ENCODE measurements at regions not wholly inside any gene's neighbourhood (a gene's known extent, or its start where the extent isn't known, plus 50 kb on each side); places are given as distances from the start of the nearest gene placed in this dataset.

DNA sequence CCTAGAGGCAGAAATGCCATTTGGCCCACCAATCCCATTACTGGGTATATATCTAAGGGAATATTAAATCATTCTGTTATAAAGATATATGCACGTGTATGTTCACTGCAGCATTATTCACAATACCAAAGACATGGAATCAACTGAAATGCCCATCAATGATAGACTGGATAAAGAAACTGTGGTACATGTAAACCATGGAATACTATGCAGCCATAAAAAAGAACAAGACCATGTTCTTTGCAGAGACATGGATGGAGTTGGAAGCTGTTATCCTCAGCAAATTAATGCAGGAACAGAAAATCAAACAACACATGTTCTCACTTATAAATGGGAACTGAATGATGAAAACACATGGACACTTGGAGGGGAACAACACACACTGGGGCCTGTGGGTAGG, 458.4 kb downstream of the CD83 start:
- no peak overlapping the region for H3K9ac ChIP-seq (ENCODE audit: low read length)
- no peak overlapping the region for H3K27ac ChIP-seq (ENCODE audit: low read length)
- H3K27me3 ChIP-seq (ENCODE audit: control insufficient read depth, insufficient read depth, low read length): no peaks in the 10 kb centered on the region
- H3K4me3 ChIP-seq (ENCODE audit: low read length): no peak overlapping the region
- H3K36me3 ChIP-seq (ENCODE audit: control insufficient read depth, low read depth, low read length): no peaks in the 10 kb centered on the region
- H3K4me1 ChIP-seq (ENCODE audit: control insufficient read depth, low read depth, low read length): no peaks in the 10 kb centered on the region
- H3K9me3 ChIP-seq (ENCODE audit: control insufficient read depth, low read depth, low read length): no peaks in the 10 kb centered on the region

DNA sequence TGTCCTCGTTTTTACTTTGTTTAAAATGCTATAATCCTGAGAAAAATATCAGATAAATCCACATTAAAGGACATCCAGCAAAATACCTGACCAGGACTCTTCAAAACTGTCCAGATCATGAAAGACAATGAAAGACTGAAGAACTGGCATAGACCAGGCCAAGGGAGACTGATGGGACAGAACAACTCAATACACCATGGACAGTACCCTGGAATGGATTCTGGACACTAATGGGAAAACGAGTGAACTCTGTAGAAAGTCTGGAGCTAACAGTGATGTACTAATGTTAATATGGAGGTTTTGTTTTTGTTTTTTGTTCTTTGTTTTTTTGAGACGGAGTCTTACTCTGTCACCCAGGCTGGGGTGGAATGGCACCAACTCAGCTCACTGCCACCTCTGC, 461.4 kb downstream of the CD83 start:
- Histone ChIP-seq H3K27ac (ENCODE audit: low read length) (no peak overlapping the region), H3K9ac (ENCODE audit: low read length) (no peak overlapping the region), H3K27me3 (ENCODE audit: control insufficient read depth, insufficient read depth, low read length) (no peaks in the 10 kb centered on the region), H3K36me3 (ENCODE audit: control insufficient read depth, low read depth, low read length) (no peaks in the 10 kb centered on the region), H3K4me1 (ENCODE audit: control insufficient read depth, low read depth, low read length) (no peaks in the 10 kb centered on the region), H3K4me3 (ENCODE audit: low read length) (no peak overlapping the region), H3K9me3 (ENCODE audit: control insufficient read depth, low read depth, low read length) (no peaks in the 10 kb centered on the region)

DNA sequence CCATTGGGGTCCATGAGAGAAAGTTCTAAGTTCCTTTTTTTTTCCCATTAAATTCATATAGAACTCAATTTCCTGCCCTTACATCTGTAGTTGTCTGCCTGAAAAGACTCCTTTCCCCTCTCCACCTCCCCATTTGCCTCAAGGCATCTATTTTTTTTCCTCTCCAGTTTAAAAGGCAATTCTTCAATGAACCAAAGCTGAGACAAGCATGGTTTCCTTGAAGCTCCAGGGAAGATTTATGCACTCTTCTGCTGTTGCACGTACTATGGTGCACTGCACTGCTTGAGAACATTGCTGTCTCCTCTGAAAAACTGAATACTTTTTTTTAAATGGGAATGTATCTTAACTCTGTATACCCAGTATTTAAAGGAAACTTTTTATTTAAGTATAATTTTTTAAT, 465.2 kb downstream of the CD83 start:
- H3K36me3 ChIP-seq (ENCODE audit: control insufficient read depth, low read depth, low read length): no peaks in the 10 kb centered on the region
- H3K4me1 ChIP-seq (ENCODE audit: control insufficient read depth, low read depth, low read length): no peaks in the 10 kb centered on the region
- no peaks in the 10 kb centered on the region for H3K9me3 ChIP-seq (ENCODE audit: control insufficient read depth, low read depth, low read length)
- H3K9ac ChIP-seq (ENCODE audit: low read length): no peak overlapping the region
- no peak overlapping the region for H3K27ac ChIP-seq (ENCODE audit: low read length)
- H3K4me3 ChIP-seq (ENCODE audit: low read length): no peak overlapping the region
- H3K27me3 ChIP-seq (ENCODE audit: control insufficient read depth, insufficient read depth, low read length): no peaks in the 10 kb centered on the region

- Histone ChIP-seq H3K9me3 (ENCODE audit: control insufficient read depth, low read depth, low read length) (no peaks in the 10 kb centered on the region), H3K4me1 (ENCODE audit: control insufficient read depth, low read depth, low read length) (no peaks in the 10 kb centered on the region), H3K9ac (ENCODE audit: low read length) (no peak overlapping the region), H3K4me3 (ENCODE audit: low read length) (no peak overlapping the region), H3K27me3 (ENCODE audit: control insufficient read depth, insufficient read depth, low read length) (no peaks in the 10 kb centered on the region), H3K36me3 (ENCODE audit: control insufficient read depth, low read depth, low read length) (no peaks in the 10 kb centered on the region), H3K27ac (ENCODE audit: low read length) (no peak overlapping the region)
Observed at GRCh38 chr6:14583826-14584225, 466.3 kb downstream of the CD83 start.

DNA sequence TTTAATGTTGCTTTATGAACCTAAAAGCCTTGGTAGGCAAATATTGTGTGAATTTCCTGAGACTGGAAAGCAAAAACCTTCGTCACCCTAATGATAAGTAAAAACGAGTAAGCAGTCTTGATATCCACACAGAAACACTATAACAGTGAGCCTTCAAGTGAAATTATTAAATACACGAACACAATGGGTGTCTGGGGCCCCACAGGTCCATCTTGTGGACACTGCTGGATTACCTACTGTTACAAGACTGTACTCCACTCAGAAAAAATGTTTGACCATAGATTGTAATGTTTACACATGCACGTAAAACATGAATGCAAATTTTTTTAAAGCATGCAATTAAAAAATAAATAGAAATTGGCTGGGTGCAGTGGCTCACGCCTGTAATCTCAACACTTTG, 466.9 kb downstream of the CD83 start:
- Histone ChIP-seq H3K4me3 (ENCODE audit: low read length) (no peak overlapping the region), H3K9ac (ENCODE audit: low read length) (no peak overlapping the region), H3K9me3 (ENCODE audit: control insufficient read depth, low read depth, low read length) (no peaks in the 10 kb centered on the region), H3K36me3 (ENCODE audit: control insufficient read depth, low read depth, low read length) (no peaks in the 10 kb centered on the region), H3K4me1 (ENCODE audit: control insufficient read depth, low read depth, low read length) (no peaks in the 10 kb centered on the region), H3K27me3 (ENCODE audit: control insufficient read depth, insufficient read depth, low read length) (no peaks in the 10 kb centered on the region), H3K27ac (ENCODE audit: low read length) (no peak overlapping the region)

- H3K27me3 ChIP-seq (ENCODE audit: control insufficient read depth, insufficient read depth, low read length): no peaks in the 10 kb centered on the region
- no peak overlapping the region for H3K4me3 ChIP-seq (ENCODE audit: low read length)
- no peaks in the 10 kb centered on the region for H3K36me3 ChIP-seq (ENCODE audit: control insufficient read depth, low read depth, low read length)
- no peaks in the 10 kb centered on the region for H3K4me1 ChIP-seq (ENCODE audit: control insufficient read depth, low read depth, low read length)
- no peak overlapping the region for H3K9ac ChIP-seq (ENCODE audit: low read length)
- H3K9me3 ChIP-seq (ENCODE audit: control insufficient read depth, low read depth, low read length): no peaks in the 10 kb centered on the region
- H3K27ac ChIP-seq (ENCODE audit: low read length): no peak overlapping the region
Observed at GRCh38 chr6:14585689-14586088, 468.1 kb downstream of the CD83 start.

DNA sequence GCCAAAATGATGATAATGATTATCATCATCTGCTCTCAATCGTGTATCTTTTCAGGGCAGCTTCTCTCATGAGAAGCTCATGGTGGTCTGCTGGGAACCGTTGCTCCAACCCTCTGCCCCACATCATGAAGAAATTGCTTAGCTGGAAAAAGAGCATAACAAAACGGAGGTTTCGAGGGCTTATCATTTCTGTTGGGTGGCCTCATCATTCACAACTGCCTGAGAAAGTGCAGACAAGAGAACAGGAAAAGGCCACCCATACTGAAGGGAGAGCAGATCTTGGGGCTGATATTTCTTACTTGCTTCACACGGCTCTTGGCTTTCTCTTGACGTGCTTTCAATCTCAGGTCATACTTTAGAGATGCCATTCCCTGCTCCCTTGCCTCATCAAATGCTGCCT, 471.6 kb downstream of the CD83 start:
- no peak overlapping the region for H3K9ac ChIP-seq (ENCODE audit: low read length)
- no peaks in the 10 kb centered on the region for H3K4me1 ChIP-seq (ENCODE audit: control insufficient read depth, low read depth, low read length)
- H3K4me3 ChIP-seq (ENCODE audit: low read length): no peak overlapping the region
- H3K27me3 ChIP-seq (ENCODE audit: control insufficient read depth, insufficient read depth, low read length): no peaks in the 10 kb centered on the region
- no peaks in the 10 kb centered on the region for H3K9me3 ChIP-seq (ENCODE audit: control insufficient read depth, low read depth, low read length)
- H3K36me3 ChIP-seq (ENCODE audit: control insufficient read depth, low read depth, low read length): no peaks in the 10 kb centered on the region
- H3K27ac ChIP-seq (ENCODE audit: low read length): no peak overlapping the region

GRCh38 chr6:14590586-14590985, 473.0 kb downstream of the CD83 start:
- Histone ChIP-seq H3K36me3 (ENCODE audit: control insufficient read depth, low read depth, low read length) (no peaks in the 10 kb centered on the region), H3K9ac (ENCODE audit: low read length) (no peak overlapping the region), H3K27ac (ENCODE audit: low read length) (no peak overlapping the region), H3K4me1 (ENCODE audit: control insufficient read depth, low read depth, low read length) (peaks cover 4% of the 10 kb centered on the region), H3K27me3 (ENCODE audit: control insufficient read depth, insufficient read depth, low read length) (no peaks in the 10 kb centered on the region), H3K4me3 (ENCODE audit: low read length) (no peak overlapping the region), H3K9me3 (ENCODE audit: control insufficient read depth, low read depth, low read length) (no peaks in the 10 kb centered on the region)

- no peaks in the 10 kb centered on the region for H3K36me3 ChIP-seq (ENCODE audit: control insufficient read depth, low read depth, low read length)
- H3K4me3 ChIP-seq (ENCODE audit: low read length): no peak overlapping the region
- no peak overlapping the region for H3K9ac ChIP-seq (ENCODE audit: low read length)
- no peaks in the 10 kb centered on the region for H3K9me3 ChIP-seq (ENCODE audit: control insufficient read depth, low read depth, low read length)
- H3K4me1 ChIP-seq (ENCODE audit: control insufficient read depth, low read depth, low read length): peaks cover 15% of the 10 kb centered on the region
- no peak overlapping the region for H3K27ac ChIP-seq (ENCODE audit: low read length)
- H3K27me3 ChIP-seq (ENCODE audit: control insufficient read depth, insufficient read depth, low read length): no peaks in the 10 kb centered on the region
Observed at GRCh38 chr6:14591998-14592397, 474.4 kb downstream of the CD83 start.

- H3K9ac ChIP-seq (ENCODE audit: low read length): no peak overlapping the region
- H3K27ac ChIP-seq (ENCODE audit: low read length): no peak overlapping the region
- no peaks in the 10 kb centered on the region for H3K9me3 ChIP-seq (ENCODE audit: control insufficient read depth, low read depth, low read length)
- no peaks in the 10 kb centered on the region for H3K27me3 ChIP-seq (ENCODE audit: control insufficient read depth, insufficient read depth, low read length)
- H3K4me1 ChIP-seq (ENCODE audit: control insufficient read depth, low read depth, low read length): peaks cover 28% of the 10 kb centered on the region
- H3K36me3 ChIP-seq (ENCODE audit: control insufficient read depth, low read depth, low read length): no peaks in the 10 kb centered on the region
- H3K4me3 ChIP-seq (ENCODE audit: low read length): no peak overlapping the region
Observed at GRCh38 chr6:14593286-14593685, 475.7 kb downstream of the CD83 start.

DNA sequence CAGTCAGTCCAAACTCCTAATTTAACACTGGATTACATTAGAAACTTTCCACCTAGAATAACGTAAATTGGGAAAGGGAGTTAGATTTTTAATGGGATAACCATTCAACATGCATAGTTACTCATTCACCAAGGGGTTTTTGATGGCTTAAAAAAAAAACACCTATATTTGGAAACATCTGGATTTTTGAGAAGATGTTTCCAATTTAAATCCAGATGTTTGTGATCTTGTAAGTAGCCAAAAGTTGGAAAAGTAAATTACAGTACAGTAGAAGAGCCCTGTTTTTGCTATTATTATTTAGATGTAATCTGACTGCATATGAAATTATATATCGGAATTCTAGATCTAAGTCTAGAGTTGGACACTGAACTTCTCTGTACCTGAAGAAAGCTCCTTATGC, 478.2 kb downstream of the CD83 start:
- no peak overlapping the region for H3K27ac ChIP-seq (ENCODE audit: low read length)
- no peak overlapping the region for H3K9ac ChIP-seq (ENCODE audit: low read length)
- no peaks in the 10 kb centered on the region for H3K36me3 ChIP-seq (ENCODE audit: control insufficient read depth, low read depth, low read length)
- no peaks in the 10 kb centered on the region for H3K9me3 ChIP-seq (ENCODE audit: control insufficient read depth, low read depth, low read length)
- no peaks in the 10 kb centered on the region for H3K27me3 ChIP-seq (ENCODE audit: control insufficient read depth, insufficient read depth, low read length)
- H3K4me3 ChIP-seq (ENCODE audit: low read length): no peak overlapping the region
- peaks cover 35% of the 10 kb centered on the region for H3K4me1 ChIP-seq (ENCODE audit: control insufficient read depth, low read depth, low read length)

- no peak overlapping the region for H3K27ac ChIP-seq (ENCODE audit: low read length)
- H3K9ac ChIP-seq (ENCODE audit: low read length): no peak overlapping the region
- H3K9me3 ChIP-seq (ENCODE audit: control insufficient read depth, low read depth, low read length): no peaks in the 10 kb centered on the region
Observed at GRCh38 chr6:14596410-14596809, 478.8 kb downstream of the CD83 start.

More at GRCh38 chr6:14596410-14596809, 478.8 kb downstream of the CD83 start:
- peaks cover 35% of the 10 kb centered on the region for H3K4me1 ChIP-seq (ENCODE audit: control insufficient read depth, low read depth, low read length)
- H3K4me3 ChIP-seq (ENCODE audit: low read length): no peak overlapping the region
- no peaks in the 10 kb centered on the region for H3K36me3 ChIP-seq (ENCODE audit: control insufficient read depth, low read depth, low read length)
- H3K27me3 ChIP-seq (ENCODE audit: control insufficient read depth, insufficient read depth, low read length): no peaks in the 10 kb centered on the region

All from iPS-18a (cell line).